Kidney epithelial cell (primary cell): ENCODE measurements at regions not wholly inside any gene's neighbourhood (a gene's known extent, or its start where the extent isn't known, plus 50 kb on each side); places are given as distances from the start of the nearest gene placed in this dataset.

ENCODE experiments used
- DNase-seq: peaks from one replicate; pipeline ENCODE4 v3.0.0-alpha.2; 2010; ENCODE audit warnings: low read depth
- H3K27me3 ChIP-seq: 2 replicates; pipeline ENCODE4 v1.6.0; 2011; ENCODE audit warnings: low read length; ENCODE audit not compliant: control insufficient read depth, insufficient read depth
- H3K36me3 ChIP-seq: 2 replicates; pipeline ENCODE4 v1.5.1; 2011; ENCODE audit warnings: low read length; ENCODE audit not compliant: control insufficient read depth, insufficient read depth
- H3K4me3 ChIP-seq: 2 replicates; pipeline ENCODE4 v1.5.1; 2011; ENCODE audit warnings: low read depth, mild to moderate bottlenecking, control low read depth, low read length
- TF ChIP-seq, protein P1 (sequence below): IDR thresholded peaks from 2 replicates; pipeline ENCODE4 v1.5.1; 2011; ENCODE audit warnings: mild to moderate bottlenecking, moderate library complexity, low read length, control low read depth, inconsistent platforms; ENCODE audit not compliant: insufficient read depth, poor library complexity, severe bottlenecking

GRCh38 chr3:117556646-117557407 lies 847.2 kb downstream of the TUSC7 start:
- TF ChIP-seq, protein P1, sequence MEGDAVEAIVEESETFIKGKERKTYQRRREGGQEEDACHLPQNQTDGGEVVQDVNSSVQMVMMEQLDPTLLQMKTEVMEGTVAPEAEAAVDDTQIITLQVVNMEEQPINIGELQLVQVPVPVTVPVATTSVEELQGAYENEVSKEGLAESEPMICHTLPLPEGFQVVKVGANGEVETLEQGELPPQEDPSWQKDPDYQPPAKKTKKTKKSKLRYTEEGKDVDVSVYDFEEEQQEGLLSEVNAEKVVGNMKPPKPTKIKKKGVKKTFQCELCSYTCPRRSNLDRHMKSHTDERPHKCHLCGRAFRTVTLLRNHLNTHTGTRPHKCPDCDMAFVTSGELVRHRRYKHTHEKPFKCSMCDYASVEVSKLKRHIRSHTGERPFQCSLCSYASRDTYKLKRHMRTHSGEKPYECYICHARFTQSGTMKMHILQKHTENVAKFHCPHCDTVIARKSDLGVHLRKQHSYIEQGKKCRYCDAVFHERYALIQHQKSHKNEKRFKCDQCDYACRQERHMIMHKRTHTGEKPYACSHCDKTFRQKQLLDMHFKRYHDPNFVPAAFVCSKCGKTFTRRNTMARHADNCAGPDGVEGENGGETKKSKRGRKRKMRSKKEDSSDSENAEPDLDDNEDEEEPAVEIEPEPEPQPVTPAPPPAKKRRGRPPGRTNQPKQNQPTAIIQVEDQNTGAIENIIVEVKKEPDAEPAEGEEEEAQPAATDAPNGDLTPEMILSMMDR: no peak
- no peak for DNase-seq
- Histone ChIP-seq H3K36me3 (no peaks in the 10 kb centered on the region), H3K4me3 (no peak overlapping the region), H3K27me3 (no peaks in the 10 kb centered on the region)

DNA sequence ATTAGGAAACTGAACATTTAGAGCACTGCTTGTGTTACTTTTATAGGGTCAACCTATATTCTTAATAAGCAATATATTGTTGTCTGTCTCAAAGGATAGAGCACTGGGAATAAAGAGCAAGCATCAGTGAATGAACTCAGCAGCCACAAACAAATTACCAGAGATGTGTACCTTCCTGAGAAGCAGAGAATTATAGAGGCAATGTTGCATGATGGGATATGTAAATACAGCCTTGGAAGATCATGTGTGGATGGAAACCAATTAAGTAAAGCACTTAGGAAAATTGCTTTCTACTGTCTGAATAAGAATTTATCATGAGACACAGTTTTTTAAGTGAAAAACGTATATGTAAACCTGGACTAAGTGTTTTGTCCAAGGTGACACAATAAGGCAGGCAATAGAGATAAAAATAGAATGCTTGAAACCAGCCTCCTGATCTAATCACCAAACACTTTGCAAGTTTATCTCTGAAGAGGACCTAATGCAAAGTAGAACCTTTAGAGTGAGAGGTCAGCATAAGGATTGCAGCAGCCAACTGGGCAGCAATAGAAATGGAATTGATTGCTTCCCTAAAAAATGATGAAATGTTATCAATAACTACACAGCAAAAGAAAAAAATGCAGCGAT lies 848.0 kb downstream of the TUSC7 start:
- TF ChIP-seq, protein P1: no peak
- no peak for DNase-seq

GRCh38 chr3:117558681-117559080 lies 849.1 kb downstream of the TUSC7 start:
- TF ChIP-seq, protein P1: no peak
- no peak for DNase-seq
- Histone ChIP-seq H3K36me3 (no peaks in the 10 kb centered on the region), H3K27me3 (no peaks in the 10 kb centered on the region), H3K4me3 (no peak overlapping the region)

More for the DNA sequence above, 848.0 kb downstream of the TUSC7 start:
- Histone ChIP-seq H3K4me3 (no peak overlapping the region), H3K36me3 (no peaks in the 10 kb centered on the region), H3K27me3 (no peaks in the 10 kb centered on the region)

DNA sequence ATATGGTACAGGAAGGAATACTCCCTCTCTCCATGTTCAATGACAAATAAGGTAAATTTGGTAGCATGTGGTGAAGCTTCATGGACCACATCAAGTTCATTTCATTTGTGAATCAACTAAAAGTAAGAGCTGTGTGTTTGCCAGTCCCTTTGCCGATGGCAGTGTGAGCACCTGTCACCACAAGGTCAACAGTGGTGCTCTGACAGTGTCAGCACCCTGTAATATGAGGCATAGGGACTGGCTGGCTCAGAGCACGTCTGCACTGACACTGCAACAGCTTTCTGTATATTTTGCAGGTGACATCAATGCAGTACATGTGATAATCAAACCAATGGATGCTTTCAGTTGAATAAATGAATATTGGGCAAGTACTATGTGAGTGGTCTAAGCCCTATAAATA lies 852.4 kb downstream of the TUSC7 start:
- H3K27me3 ChIP-seq: no peaks in the 10 kb centered on the region
- TF ChIP-seq, protein P1: no peak

GRCh38 chr3:117563063-117563462 lies 853.5 kb downstream of the TUSC7 start:
- Histone ChIP-seq H3K36me3 (no peaks in the 10 kb centered on the region), H3K4me3 (no peak overlapping the region), H3K27me3 (no peaks in the 10 kb centered on the region)
- TF ChIP-seq, protein P1: no peak
- DNase-seq: no peak

More for the DNA sequence above, 852.4 kb downstream of the TUSC7 start:
- no peak for DNase-seq
- Histone ChIP-seq H3K36me3 (no peaks in the 10 kb centered on the region), H3K4me3 (no peak overlapping the region)
